HCT116 (cell line): ENCODE measurements at regions not wholly inside any gene's neighbourhood (a gene's known extent, or its start where the extent isn't known, plus 50 kb on each side); places are given as distances from the start of the nearest gene placed in this dataset.

Experiments used
- POLR2A ChIP-seq: IDR thresholded peaks from 2 replicates; pipeline ENCODE4 v1.7.0; 2011; ENCODE audit warnings: borderline replicate concordance; ENCODE audit not compliant: insufficient read depth, insufficient read length; ENCODE audit errors: extremely low read depth
- SIN3A ChIP-seq: IDR thresholded peaks from 2 replicates; pipeline ENCODE4 v1.6.1; 2012; ENCODE audit warnings: low read depth
- TCF7L2 ChIP-seq: IDR thresholded peaks from 2 replicates; pipeline ENCODE4 v1.7.0; 2011; ENCODE audit warnings: borderline replicate concordance, inconsistent platforms; ENCODE audit not compliant: insufficient read depth, insufficient read length; ENCODE audit errors: extremely low read depth
- ZNF274 ChIP-seq: fragments of 200-500 bp; sonication (Bioruptor generic); IDR thresholded peaks from 2 replicates; pipeline ENCODE4 v1.6.1; 2014; ENCODE audit warnings: mild to moderate bottlenecking, low read depth, low read length, inconsistent platforms
- TF ChIP-seq, protein P1 (sequence below), 3 experiments: fragments of 200-600 bp in 1 of 3; sonication (generic) in 1 of 3; IDR thresholded peaks in 2 of 3; conservative IDR thresholded peaks in 1 of 3; 2 replicates each; pipeline ENCODE4 v1.5.1; 2012 to 2017; ENCODE audit warnings: low read depth in 2 of 3, low read length in 2 of 3, antibody characterized with exemption in 1 of 3, borderline replicate concordance in 1 of 3, control low read depth in 1 of 3, mild to moderate bottlenecking in 1 of 3, mixed read lengths in 1 of 3, mixed run types in 1 of 3, moderate library complexity in 1 of 3; ENCODE audit not compliant: insufficient read depth in 1 of 3
- TF ChIP-seq, protein P2 (sequence below): IDR thresholded peaks from 2 replicates; pipeline ENCODE4 v1.6.1; 2012

DNA sequence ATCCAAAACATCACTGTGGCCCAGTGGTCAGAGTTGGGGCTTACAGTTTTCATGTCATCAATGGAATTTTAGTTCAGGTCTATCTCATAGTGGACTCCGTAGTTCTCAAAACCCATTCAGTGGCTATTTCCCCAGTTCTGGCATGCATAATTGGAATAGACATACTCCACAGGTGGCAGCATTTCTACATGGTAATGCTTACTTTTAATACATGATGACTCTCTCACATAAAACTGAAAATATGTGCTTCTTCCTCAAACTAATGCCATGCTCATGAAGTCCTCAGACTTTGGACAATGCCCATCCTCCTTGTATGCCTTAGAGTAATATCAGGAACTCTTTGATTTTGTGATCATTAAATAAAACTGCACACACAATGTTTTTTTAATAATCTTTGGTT is 857.4 kb upstream of the GOT2 start:
- TF ChIP-seq TCF7L2 (no peak), POLR2A (no peak), SIN3A (no peak), ZNF274 (no peak)
- TF ChIP-seq, protein P1, sequence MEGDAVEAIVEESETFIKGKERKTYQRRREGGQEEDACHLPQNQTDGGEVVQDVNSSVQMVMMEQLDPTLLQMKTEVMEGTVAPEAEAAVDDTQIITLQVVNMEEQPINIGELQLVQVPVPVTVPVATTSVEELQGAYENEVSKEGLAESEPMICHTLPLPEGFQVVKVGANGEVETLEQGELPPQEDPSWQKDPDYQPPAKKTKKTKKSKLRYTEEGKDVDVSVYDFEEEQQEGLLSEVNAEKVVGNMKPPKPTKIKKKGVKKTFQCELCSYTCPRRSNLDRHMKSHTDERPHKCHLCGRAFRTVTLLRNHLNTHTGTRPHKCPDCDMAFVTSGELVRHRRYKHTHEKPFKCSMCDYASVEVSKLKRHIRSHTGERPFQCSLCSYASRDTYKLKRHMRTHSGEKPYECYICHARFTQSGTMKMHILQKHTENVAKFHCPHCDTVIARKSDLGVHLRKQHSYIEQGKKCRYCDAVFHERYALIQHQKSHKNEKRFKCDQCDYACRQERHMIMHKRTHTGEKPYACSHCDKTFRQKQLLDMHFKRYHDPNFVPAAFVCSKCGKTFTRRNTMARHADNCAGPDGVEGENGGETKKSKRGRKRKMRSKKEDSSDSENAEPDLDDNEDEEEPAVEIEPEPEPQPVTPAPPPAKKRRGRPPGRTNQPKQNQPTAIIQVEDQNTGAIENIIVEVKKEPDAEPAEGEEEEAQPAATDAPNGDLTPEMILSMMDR (IDR thresholded peaks at IDR 0.05 in 2 of 3, conservative IDR thresholded peaks at IDR 0.05 in 1 of 3; ENCODE audit: borderline replicate concordance in 1 of 3, insufficient read depth in 1 of 3, low read depth in 2 of 3, low read length in 2 of 3) = no peak
- TF ChIP-seq, protein P2, sequence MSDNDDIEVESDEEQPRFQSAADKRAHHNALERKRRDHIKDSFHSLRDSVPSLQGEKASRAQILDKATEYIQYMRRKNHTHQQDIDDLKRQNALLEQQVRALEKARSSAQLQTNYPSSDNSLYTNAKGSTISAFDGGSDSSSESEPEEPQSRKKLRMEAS = no peak
